ENCODE measurements at regions not wholly inside any gene's neighbourhood (a gene's known extent, or its start where the extent isn't known, plus 50 kb on each side); places are given as distances from the start of the nearest gene placed in this dataset.

DNA sequence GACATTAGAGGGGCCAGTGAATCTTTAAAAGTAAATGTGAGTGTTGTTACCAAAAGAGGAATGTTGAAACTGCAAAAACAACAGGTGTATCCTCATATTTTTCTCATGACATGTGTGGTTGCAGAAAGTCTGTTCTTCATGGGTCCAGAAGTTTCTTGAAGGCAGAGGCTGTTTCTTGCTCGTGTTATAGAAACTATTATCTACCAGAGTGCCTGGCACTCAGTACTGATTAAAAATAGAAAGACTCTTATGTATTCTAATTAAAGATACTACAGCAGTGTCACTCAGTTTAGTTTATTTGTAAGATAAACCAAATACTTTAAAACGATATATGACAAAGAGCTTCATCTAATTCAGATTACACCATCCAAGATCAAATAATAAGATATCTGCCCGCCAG is 1864.2 kb upstream of the WWC1 start:
- Histone ChIP-seq H3K27me3 (no peaks in the 10 kb centered on the region), H3K27ac (no peak overlapping the region), H3K36me3 (no peaks in the 10 kb centered on the region), H3K4me3 (no peak overlapping the region), H3K9me3 (no peaks in the 10 kb centered on the region), H3K4me1 (no peaks in the 10 kb centered on the region)
- in situ Hi-C loops (cut with MboI; ENCODE audit: low sequenced_read_pairs in 4 of 4) (no loop called here), intact Hi-C loops (cut with DNase I; ENCODE audit: low total_unique reads) (no loop called here)
- no peak for TF ChIP-seq POLR2A (IDR thresholded peaks at IDR 0.05)
- no peak for TF ChIP-seq CTCF (IDR thresholded peaks at IDR 0.05 in 4 of 5, conservative IDR thresholded peaks at IDR 0.05 in 1 of 5)
- no peak for DNase-seq
- no peak for ATAC-seq

DNA sequence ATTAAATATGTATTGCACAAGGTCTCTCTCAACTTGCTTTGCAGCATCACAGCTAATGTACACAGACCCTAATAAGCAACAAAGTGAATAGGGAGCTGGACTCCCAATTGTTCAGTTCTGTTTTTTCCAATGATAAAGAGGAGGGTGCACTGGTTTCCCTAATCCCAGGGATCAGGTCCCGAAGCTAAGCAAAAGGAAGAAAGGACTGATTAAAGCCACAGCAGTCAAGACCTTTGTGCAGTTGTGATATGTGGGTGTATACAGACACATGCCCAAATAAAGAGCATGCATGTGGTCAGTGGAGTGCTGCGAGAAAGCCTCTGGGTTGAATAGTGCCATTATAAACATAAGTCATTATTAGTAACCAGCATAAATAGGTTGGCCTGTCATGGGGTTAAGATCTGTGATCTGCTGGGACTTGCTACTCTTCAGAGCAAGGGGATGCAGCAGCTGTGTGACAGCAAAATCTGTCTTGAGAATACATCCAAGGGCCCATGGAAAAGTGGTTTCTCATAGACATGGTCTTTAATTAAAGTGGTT is 1863.1 kb upstream of the WWC1 start:
- no peaks in the 10 kb centered on the region for H3K4me1 ChIP-seq
- intact Hi-C loops (cut with DNase I; ENCODE audit: low total_unique reads) (no loop called here), in situ Hi-C loops (cut with MboI; ENCODE audit: low sequenced_read_pairs in 4 of 4) (no loop called here)
- H3K9me3 ChIP-seq: no peaks in the 10 kb centered on the region
- no peak for TF ChIP-seq POLR2A (IDR thresholded peaks at IDR 0.05)
- TF ChIP-seq CTCF (IDR thresholded peaks at IDR 0.05 in 4 of 5, conservative IDR thresholded peaks at IDR 0.05 in 1 of 5): no peak
- no peaks in the 10 kb centered on the region for H3K36me3 ChIP-seq
- H3K27me3 ChIP-seq: no peaks in the 10 kb centered on the region
- no peak overlapping the region for H3K27ac ChIP-seq
- no peak overlapping the region for H3K4me3 ChIP-seq
- DNase-seq: no peak
- no peak for ATAC-seq

GRCh38 chr5:166430491-166431319 is 1860.7 kb upstream of the WWC1 start:
- no peaks in the 10 kb centered on the region for H3K4me1 ChIP-seq
- H3K27ac ChIP-seq: no peak overlapping the region
- ATAC-seq (no peak), DNase-seq (no peak)
- H3K4me3 ChIP-seq: no peak overlapping the region
- no peaks in the 10 kb centered on the region for H3K27me3 ChIP-seq
- in situ Hi-C loops (cut with MboI; ENCODE audit: low sequenced_read_pairs in 4 of 4) (no loop called here), intact Hi-C loops (cut with DNase I; ENCODE audit: low total_unique reads) (no loop called here)
- H3K36me3 ChIP-seq: no peaks in the 10 kb centered on the region
- no peak for TF ChIP-seq CTCF (IDR thresholded peaks at IDR 0.05 in 4 of 5, conservative IDR thresholded peaks at IDR 0.05 in 1 of 5)
- TF ChIP-seq POLR2A (IDR thresholded peaks at IDR 0.05): no peak
- H3K9me3 ChIP-seq: no peaks in the 10 kb centered on the region

- no peaks in the 10 kb centered on the region for H3K4me1 ChIP-seq
- intact Hi-C loops (cut with DNase I; ENCODE audit: low total_unique reads): no loop called here
- TF ChIP-seq CTCF (IDR thresholded peaks at IDR 0.05 in 4 of 5, conservative IDR thresholded peaks at IDR 0.05 in 1 of 5): no peak
- no peak for TF ChIP-seq POLR2A (IDR thresholded peaks at IDR 0.05)
- in situ Hi-C loops (cut with MboI; ENCODE audit: low sequenced_read_pairs in 4 of 4): no loop called here
- H3K27me3 ChIP-seq: no peaks in the 10 kb centered on the region
- ATAC-seq: no peak
- H3K4me3 ChIP-seq: no peak overlapping the region
- H3K27ac ChIP-seq: no peak overlapping the region
- H3K9me3 ChIP-seq: no peaks in the 10 kb centered on the region
- H3K36me3 ChIP-seq: no peaks in the 10 kb centered on the region
- no peak for DNase-seq
Measured at GRCh38 chr5:166431456-166431855, 1860.0 kb upstream of the WWC1 start.

Measured in gastrocnemius medialis (tissue), 4 donors.